IMR-90 (cell line): ENCODE measurements at regions not wholly inside any gene's neighbourhood (a gene's known extent, or its start where the extent isn't known, plus 50 kb on each side); places are given as distances from the start of the nearest gene placed in this dataset.

Source experiments
- BHLHE40 ChIP-seq: fragments of 150-350 bp; IDR thresholded peaks from 2 replicates; pipeline ENCODE4 v1.6.1; 2016; ENCODE audit warnings: mild to moderate bottlenecking, low read depth, low read length
- CEBPB ChIP-seq: IDR thresholded peaks from 2 replicates; pipeline ENCODE4 v1.6.1; 2012; ENCODE audit warnings: low read depth, low read length, improper control_type of control experiment
- FOS ChIP-seq: fragments of 150-350 bp; IDR thresholded peaks from 2 replicates; pipeline ENCODE4 v1.6.1; 2016; ENCODE audit warnings: low read depth, low read length
- MAFK ChIP-seq: IDR thresholded peaks from 2 replicates; pipeline ENCODE4 v1.6.1; 2012; ENCODE audit warnings: low read depth, low read length, improper control_type of control experiment
- MAZ ChIP-seq: IDR thresholded peaks from 2 replicates; pipeline ENCODE4 v1.6.1; 2012; ENCODE audit warnings: low read depth, mild to moderate bottlenecking, low read length, improper control_type of control experiment, moderate library complexity, borderline replicate concordance
- MXI1 ChIP-seq: IDR thresholded peaks from 2 replicates; pipeline ENCODE4 v1.6.1; 2012; ENCODE audit warnings: low read depth, mild to moderate bottlenecking, low read length, moderate library complexity, borderline replicate concordance
- NFE2L2 ChIP-seq: fragments of 150-350 bp; IDR thresholded peaks from 2 replicates; pipeline ENCODE4 v1.6.1; 2016; ENCODE audit warnings: low read depth, mild to moderate bottlenecking, low read length
- POLR2A ChIP-seq: IDR thresholded peaks from 2 replicates; pipeline ENCODE4 v1.6.1; 2012; ENCODE audit warnings: mild to moderate bottlenecking, low read depth, low read length
- RAD21 ChIP-seq: IDR thresholded peaks from 2 replicates; pipeline ENCODE4 v1.6.1; 2012; ENCODE audit warnings: low read length, improper control_type of control experiment
- RFX5 ChIP-seq: IDR thresholded peaks from 2 replicates; pipeline ENCODE4 v1.8.0; 2012; ENCODE audit warnings: low read depth, mild to moderate bottlenecking, low read length, moderate library complexity
- SMC3 ChIP-seq: fragments of 150-350 bp; IDR thresholded peaks from 2 replicates; pipeline ENCODE4 v1.6.1; 2016; ENCODE audit warnings: low read depth, mild to moderate bottlenecking, antibody characterized with exemption, low read length, moderate library complexity
- USF2 ChIP-seq: fragments of 150-350 bp; IDR thresholded peaks from 2 replicates; pipeline ENCODE4 v1.6.1; 2017; ENCODE audit warnings: mild to moderate bottlenecking, antibody characterized with exemption, low read length, low read depth
- TF ChIP-seq, protein P1 (sequence below): conservative IDR thresholded peaks from 2 replicates; pipeline ENCODE4 v1.5.1; 2012; ENCODE audit warnings: mild to moderate bottlenecking, low read depth, low read length, improper control_type of control experiment

GRCh38 chr11:29211202-29211601 lies 805.6 kb downstream of the KCNA4 start:
- TF ChIP-seq POLR2A (no peak), MAFK (no peak), CEBPB (peak; percentile 19; the same call in 1 of the 2 replicates), SMC3 (no peak), RFX5 (no peak), RAD21 (no peak), NFE2L2 (no peak), MXI1 (no peak), USF2 (no peak), MAZ (no peak), FOS (no peak), BHLHE40 (no peak)
- TF ChIP-seq, protein P1, sequence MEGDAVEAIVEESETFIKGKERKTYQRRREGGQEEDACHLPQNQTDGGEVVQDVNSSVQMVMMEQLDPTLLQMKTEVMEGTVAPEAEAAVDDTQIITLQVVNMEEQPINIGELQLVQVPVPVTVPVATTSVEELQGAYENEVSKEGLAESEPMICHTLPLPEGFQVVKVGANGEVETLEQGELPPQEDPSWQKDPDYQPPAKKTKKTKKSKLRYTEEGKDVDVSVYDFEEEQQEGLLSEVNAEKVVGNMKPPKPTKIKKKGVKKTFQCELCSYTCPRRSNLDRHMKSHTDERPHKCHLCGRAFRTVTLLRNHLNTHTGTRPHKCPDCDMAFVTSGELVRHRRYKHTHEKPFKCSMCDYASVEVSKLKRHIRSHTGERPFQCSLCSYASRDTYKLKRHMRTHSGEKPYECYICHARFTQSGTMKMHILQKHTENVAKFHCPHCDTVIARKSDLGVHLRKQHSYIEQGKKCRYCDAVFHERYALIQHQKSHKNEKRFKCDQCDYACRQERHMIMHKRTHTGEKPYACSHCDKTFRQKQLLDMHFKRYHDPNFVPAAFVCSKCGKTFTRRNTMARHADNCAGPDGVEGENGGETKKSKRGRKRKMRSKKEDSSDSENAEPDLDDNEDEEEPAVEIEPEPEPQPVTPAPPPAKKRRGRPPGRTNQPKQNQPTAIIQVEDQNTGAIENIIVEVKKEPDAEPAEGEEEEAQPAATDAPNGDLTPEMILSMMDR = no peak
